HEK293 (cell line): ENCODE measurements at regions not wholly inside any gene's neighbourhood (a gene's known extent, or its start where the extent isn't known, plus 50 kb on each side); places are given as distances from the start of the nearest gene placed in this dataset.

ENCODE experiments used
- CTCF ChIA-PET: fragments of 350-600 bp; formaldehyde crosslinking; extraction: SDS; loops from one replicate; lab custom pipeline; 2021; ENCODE audit warnings: antibody characterized with exemption; lab: Yijun Ruan, JAX
- POLR2A ChIA-PET: fragments of 300-600 bp; formaldehyde crosslinking; extraction: SDS; loops from one replicate; lab custom pipeline; 2020; ENCODE audit warnings: antibody characterized with exemption, inconsistent platforms; lab: Yijun Ruan, JAX
- H3K27ac ChIP-seq: fragments of 200-500 bp; sonication (Bioruptor generic); 2 replicates; pipeline ENCODE4 v1.5.1; 2014; ENCODE audit warnings: low read depth, low read length, control low read depth, inconsistent platforms; ENCODE audit errors: extremely low read depth
- H3K36me3 ChIP-seq, 2 experiments: fragments of 200-500 bp in 1 of 2; sonication (Bioruptor generic) in 1 of 2; 1 replicate in 1 of 2; 2 replicates in 1 of 2; pipeline ENCODE4 v1.5.1; 2014 to 2017; ENCODE audit warnings: inconsistent platforms in 2 of 2, low read length in 2 of 2; ENCODE audit not compliant: control insufficient read depth in 2 of 2, insufficient read depth in 1 of 2
- H3K4me1 ChIP-seq: fragments of 200-500 bp; sonication (Bioruptor generic); 2 replicates; pipeline ENCODE4 v1.5.1; 2014; ENCODE audit warnings: mild to moderate bottlenecking, low read length, inconsistent platforms; ENCODE audit not compliant: control insufficient read depth, insufficient read depth
- H3K4me3 ChIP-seq: 2 replicates; pipeline ENCODE4 v1.5.1; 2011; ENCODE audit warnings: low read depth, mild to moderate bottlenecking, control low read depth, low read length, moderate library complexity
- H3K9me3 ChIP-seq: fragments of 200-500 bp; sonication (Bioruptor generic); 2 replicates; pipeline ENCODE4 v1.5.1; 2014; ENCODE audit warnings: low read depth, low read length, inconsistent platforms; ENCODE audit not compliant: control insufficient read depth, insufficient read depth
- BCL11A ChIP-seq: fragments of 450-650 bp; formaldehyde crosslinking; IDR thresholded peaks from 2 replicates; pipeline ENCODE4 v1.5.1; 2016; ENCODE audit warnings: low read depth, missing biosample characterization, missing genetic modification characterization
- FEZF1 ChIP-seq: fragments of 450-650 bp; formaldehyde crosslinking; IDR thresholded peaks from 2 replicates; pipeline ENCODE4 v1.5.1; 2016; ENCODE audit warnings: missing biosample characterization, missing genetic modification characterization
- MZF1 ChIP-seq: fragments of 450-650 bp; formaldehyde crosslinking; IDR thresholded peaks from 2 replicates; pipeline ENCODE4 v1.5.1; 2017; ENCODE audit warnings: missing biosample characterization, missing genetic modification characterization, borderline replicate concordance
- REPIN1 ChIP-seq: fragments of 450-650 bp; formaldehyde crosslinking; IDR thresholded peaks from 2 replicates; pipeline ENCODE4 v1.5.1; 2017; ENCODE audit warnings: missing biosample characterization, missing genetic modification characterization, low read depth
- ZFP41 ChIP-seq: fragments of 450-650 bp; formaldehyde crosslinking; IDR thresholded peaks from 2 replicates; pipeline ENCODE4 v1.5.1; 2016; ENCODE audit warnings: missing biosample characterization, missing genetic modification characterization, borderline replicate concordance
- ZFP69B ChIP-seq: fragments of 450-650 bp; formaldehyde crosslinking; IDR thresholded peaks from 2 replicates; pipeline ENCODE4 v1.5.1; 2016; ENCODE audit warnings: missing biosample characterization, missing genetic modification characterization
- ZNF140 ChIP-seq: fragments of 450-650 bp; formaldehyde crosslinking; IDR thresholded peaks from 2 replicates; pipeline ENCODE4 v1.5.1; 2016; ENCODE audit warnings: missing biosample characterization, missing genetic modification characterization
- ZNF184 ChIP-seq: fragments of 450-650 bp; IDR thresholded peaks from 2 replicates; pipeline ENCODE4 v1.5.1; 2018; ENCODE audit warnings: missing biosample characterization, mild to moderate bottlenecking, missing genetic modification characterization
- ZNF202 ChIP-seq: fragments of 450-650 bp; formaldehyde crosslinking; IDR thresholded peaks from 2 replicates; pipeline ENCODE4 v1.5.1; 2016; ENCODE audit warnings: missing biosample characterization, missing genetic modification characterization, borderline replicate concordance
- ZNF394 ChIP-seq: fragments of 450-650 bp; formaldehyde crosslinking; IDR thresholded peaks from 2 replicates; pipeline ENCODE4 v1.5.1; 2016; ENCODE audit warnings: missing biosample characterization, missing genetic modification characterization, mild to moderate bottlenecking, moderate library complexity, borderline replicate concordance
- ZNF514 ChIP-seq: fragments of 450-650 bp; formaldehyde crosslinking; IDR thresholded peaks from 2 replicates; pipeline ENCODE4 v1.5.1; 2016; ENCODE audit warnings: missing biosample characterization, missing genetic modification characterization
- ZSCAN16 ChIP-seq: fragments of 450-650 bp; formaldehyde crosslinking; IDR thresholded peaks from 2 replicates; pipeline ENCODE4 v1.5.1; 2016; ENCODE audit warnings: missing biosample characterization, missing genetic modification characterization
- TF ChIP-seq, protein P1 (sequence below): fragments of 450-650 bp; formaldehyde crosslinking; IDR thresholded peaks from 2 replicates; pipeline ENCODE4 v1.5.1; 2016; ENCODE audit warnings: missing biosample characterization, missing genetic modification characterization
- TF ChIP-seq, protein P2 (sequence below): fragments of 450-650 bp; formaldehyde crosslinking; IDR thresholded peaks from 2 replicates; pipeline ENCODE4 v1.5.1; 2016; ENCODE audit warnings: missing biosample characterization, missing genetic modification characterization, borderline replicate concordance
- TF ChIP-seq, protein P3 (sequence below): fragments of 450-650 bp; formaldehyde crosslinking; IDR thresholded peaks from 2 replicates; pipeline ENCODE4 v1.5.1; 2017; ENCODE audit warnings: missing biosample characterization, missing genetic modification characterization
- TF ChIP-seq, protein P4 (sequence below): fragments of 450-650 bp; formaldehyde crosslinking; IDR thresholded peaks from 2 replicates; pipeline ENCODE4 v1.5.1; 2016; ENCODE audit warnings: missing biosample characterization, missing genetic modification characterization

DNA sequence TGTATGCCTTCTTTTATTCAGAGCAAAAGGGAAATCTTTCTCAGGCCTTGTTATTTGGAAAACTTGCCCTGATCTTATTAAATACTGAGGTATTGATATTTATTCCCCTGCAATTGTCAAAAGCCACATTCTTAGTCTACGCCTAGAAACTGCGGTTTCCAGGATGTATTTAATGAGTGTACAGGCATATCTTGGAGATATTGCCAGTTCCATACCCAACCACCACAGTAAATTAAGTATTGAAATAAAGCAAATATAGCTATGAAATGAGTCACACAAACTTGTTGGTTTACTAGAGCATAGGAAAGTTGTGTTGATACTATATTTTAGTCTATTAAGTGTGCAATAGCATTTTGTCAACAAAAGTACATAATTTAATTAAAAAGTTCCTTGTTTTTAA lies 152.7 kb upstream of the CCDC179 start:
- POLR2A ChIA-PET, result no interaction called here
- TF ChIP-seq FEZF1 (tag by site-specific recombination), result no peak
- TF ChIP-seq ZNF184 (tag by site-specific recombination), result no peak
- TF ChIP-seq REPIN1 (tag by site-specific recombination), result no peak
- TF ChIP-seq, protein P1, sequence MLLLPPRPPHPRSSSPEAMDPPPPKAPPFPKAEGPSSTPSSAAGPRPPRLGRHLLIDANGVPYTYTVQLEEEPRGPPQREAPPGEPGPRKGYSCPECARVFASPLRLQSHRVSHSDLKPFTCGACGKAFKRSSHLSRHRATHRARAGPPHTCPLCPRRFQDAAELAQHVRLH (tag by site-specific recombination), result no peak
- TF ChIP-seq, protein P2, sequence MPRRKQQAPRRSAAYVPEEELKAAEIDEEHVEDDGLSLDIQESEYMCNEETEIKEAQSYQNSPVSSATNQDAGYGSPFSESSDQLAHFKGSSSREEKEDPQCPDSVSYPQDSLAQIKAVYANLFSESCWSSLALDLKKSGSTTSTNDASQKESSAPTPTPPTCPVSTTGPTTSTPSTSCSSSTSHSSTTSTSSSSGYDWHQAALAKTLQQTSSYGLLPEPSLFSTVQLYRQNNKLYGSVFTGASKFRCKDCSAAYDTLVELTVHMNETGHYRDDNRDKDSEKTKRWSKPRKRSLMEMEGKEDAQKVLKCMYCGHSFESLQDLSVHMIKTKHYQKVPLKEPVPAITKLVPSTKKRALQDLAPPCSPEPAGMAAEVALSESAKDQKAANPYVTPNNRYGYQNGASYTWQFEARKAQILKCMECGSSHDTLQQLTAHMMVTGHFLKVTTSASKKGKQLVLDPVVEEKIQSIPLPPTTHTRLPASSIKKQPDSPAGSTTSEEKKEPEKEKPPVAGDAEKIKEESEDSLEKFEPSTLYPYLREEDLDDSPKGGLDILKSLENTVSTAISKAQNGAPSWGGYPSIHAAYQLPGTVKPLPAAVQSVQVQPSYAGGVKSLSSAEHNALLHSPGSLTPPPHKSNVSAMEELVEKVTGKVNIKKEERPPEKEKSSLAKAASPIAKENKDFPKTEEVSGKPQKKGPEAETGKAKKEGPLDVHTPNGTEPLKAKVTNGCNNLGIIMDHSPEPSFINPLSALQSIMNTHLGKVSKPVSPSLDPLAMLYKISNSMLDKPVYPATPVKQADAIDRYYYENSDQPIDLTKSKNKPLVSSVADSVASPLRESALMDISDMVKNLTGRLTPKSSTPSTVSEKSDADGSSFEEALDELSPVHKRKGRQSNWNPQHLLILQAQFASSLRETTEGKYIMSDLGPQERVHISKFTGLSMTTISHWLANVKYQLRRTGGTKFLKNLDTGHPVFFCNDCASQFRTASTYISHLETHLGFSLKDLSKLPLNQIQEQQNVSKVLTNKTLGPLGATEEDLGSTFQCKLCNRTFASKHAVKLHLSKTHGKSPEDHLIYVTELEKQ (tag by site-specific recombination), result no peak
- TF ChIP-seq ZNF394, result no peak
- no peak for TF ChIP-seq BCL11A (tag by site-specific recombination)
- no peak for TF ChIP-seq ZSCAN16 (tag by site-specific recombination)
- TF ChIP-seq, protein P3, sequence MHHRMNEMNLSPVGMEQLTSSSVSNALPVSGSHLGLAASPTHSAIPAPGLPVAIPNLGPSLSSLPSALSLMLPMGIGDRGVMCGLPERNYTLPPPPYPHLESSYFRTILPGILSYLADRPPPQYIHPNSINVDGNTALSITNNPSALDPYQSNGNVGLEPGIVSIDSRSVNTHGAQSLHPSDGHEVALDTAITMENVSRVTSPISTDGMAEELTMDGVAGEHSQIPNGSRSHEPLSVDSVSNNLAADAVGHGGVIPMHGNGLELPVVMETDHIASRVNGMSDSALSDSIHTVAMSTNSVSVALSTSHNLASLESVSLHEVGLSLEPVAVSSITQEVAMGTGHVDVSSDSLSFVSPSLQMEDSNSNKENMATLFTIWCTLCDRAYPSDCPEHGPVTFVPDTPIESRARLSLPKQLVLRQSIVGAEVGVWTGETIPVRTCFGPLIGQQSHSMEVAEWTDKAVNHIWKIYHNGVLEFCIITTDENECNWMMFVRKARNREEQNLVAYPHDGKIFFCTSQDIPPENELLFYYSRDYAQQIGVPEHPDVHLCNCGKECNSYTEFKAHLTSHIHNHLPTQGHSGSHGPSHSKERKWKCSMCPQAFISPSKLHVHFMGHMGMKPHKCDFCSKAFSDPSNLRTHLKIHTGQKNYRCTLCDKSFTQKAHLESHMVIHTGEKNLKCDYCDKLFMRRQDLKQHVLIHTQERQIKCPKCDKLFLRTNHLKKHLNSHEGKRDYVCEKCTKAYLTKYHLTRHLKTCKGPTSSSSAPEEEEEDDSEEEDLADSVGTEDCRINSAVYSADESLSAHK (tag by site-specific recombination), result no peak
- TF ChIP-seq ZNF140 (tag by site-specific recombination), result no peak
- TF ChIP-seq ZFP69B (tag by site-specific recombination), result no peak
- no peak for TF ChIP-seq ZFP41
- TF ChIP-seq, protein P4, sequence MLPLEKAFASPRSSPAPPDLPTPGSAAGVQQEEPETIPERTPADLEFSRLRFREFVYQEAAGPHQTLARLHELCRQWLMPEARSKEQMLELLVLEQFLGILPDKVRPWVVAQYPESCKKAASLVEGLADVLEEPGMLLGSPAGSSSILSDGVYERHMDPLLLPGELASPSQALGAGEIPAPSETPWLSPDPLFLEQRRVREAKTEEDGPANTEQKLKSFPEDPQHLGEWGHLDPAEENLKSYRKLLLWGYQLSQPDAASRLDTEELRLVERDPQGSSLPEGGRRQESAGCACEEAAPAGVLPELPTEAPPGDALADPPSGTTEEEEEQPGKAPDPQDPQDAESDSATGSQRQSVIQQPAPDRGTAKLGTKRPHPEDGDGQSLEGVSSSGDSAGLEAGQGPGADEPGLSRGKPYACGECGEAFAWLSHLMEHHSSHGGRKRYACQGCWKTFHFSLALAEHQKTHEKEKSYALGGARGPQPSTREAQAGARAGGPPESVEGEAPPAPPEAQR (tag by site-specific recombination), result no peak
- no peak for TF ChIP-seq MZF1
- TF ChIP-seq, all 188 proteins: peak for 0
- CTCF ChIA-PET, result no interaction called here

DNA sequence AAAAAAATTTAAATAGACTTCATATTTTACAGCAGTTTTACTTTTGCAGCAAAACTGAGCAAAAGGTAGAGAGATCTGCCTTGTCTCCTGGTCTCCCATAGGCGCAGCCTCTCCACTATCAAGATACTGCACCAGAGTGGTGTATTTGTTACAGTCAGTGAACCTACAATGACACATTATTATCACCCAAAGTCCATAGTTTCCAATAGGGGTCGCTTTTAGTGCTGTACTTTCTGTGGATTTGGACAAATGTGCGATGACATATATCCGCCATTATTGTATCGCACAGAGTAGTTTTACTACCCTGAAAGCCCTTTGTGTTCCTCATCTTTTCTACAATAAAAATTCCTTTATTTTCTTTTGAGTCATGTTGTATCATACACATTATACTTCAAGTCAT lies 153.2 kb upstream of the CCDC179 start:
- Histone ChIP-seq H3K9me3 (no peaks in the 10 kb centered on the region), H3K27ac (no peak overlapping the region), H3K4me3 (no peak overlapping the region), H3K4me1 (no peaks in the 10 kb centered on the region), H3K36me3 (no peaks in the 10 kb centered on the region)
- CTCF ChIA-PET, result no interaction called here
- TF ChIP-seq ZNF514, result no peak
- no peak for TF ChIP-seq ZNF202
- POLR2A ChIA-PET, result no interaction called here

More for the DNA sequence above, 152.7 kb upstream of the CCDC179 start:
- Histone ChIP-seq H3K36me3 (no peaks in the 10 kb centered on the region), H3K27ac (no peak overlapping the region), H3K9me3 (no peaks in the 10 kb centered on the region), H3K4me1 (no peaks in the 10 kb centered on the region), H3K4me3 (no peak overlapping the region)
